ENCODE measurements at regions not wholly inside any gene's neighbourhood (a gene's known extent, or its start where the extent isn't known, plus 50 kb on each side); places are given as distances from the start of the nearest gene placed in this dataset.

- no peak overlapping the region for H4K5ac ChIP-seq (ENCODE audit: insufficient read length, low read depth, low read length)
- no peaks in the 10 kb centered on the region for H4K20me1 ChIP-seq (replicated peaks in 1 of 2; ENCODE audit: control insufficient read depth in 1 of 2, insufficient read depth in 2 of 2, low read length in 2 of 2)
- H4K91ac ChIP-seq (replicated peaks; ENCODE audit: insufficient read length, low read length) = no peak overlapping the region
- no peak overlapping the region for H2BK12ac ChIP-seq (ENCODE audit: low read depth, low read length)
- no peak overlapping the region for H3K23ac ChIP-seq (ENCODE audit: insufficient read length)
- H3K4me1 ChIP-seq (replicated peaks in 1 of 4; ENCODE audit: control insufficient read depth in 3 of 4, insufficient read depth in 4 of 4, low read length in 3 of 4) = no peaks in the 10 kb centered on the region
- no peak overlapping the region for H4K8ac ChIP-seq (ENCODE audit: extremely low read depth, insufficient read depth, low read length)
- no peak overlapping the region for H2AFZ ChIP-seq (ENCODE audit: low read length)
- H2BK5ac ChIP-seq (ENCODE audit: low read depth, low read length) = no peak overlapping the region
- DNase-seq (ENCODE audit: low read depth in 1 of 2, low spot score in 2 of 2) (no peak), FAIRE-seq (no peak)
- no peak overlapping the region for H2BK20ac ChIP-seq (ENCODE audit: low read length)
- no peaks in the 10 kb centered on the region for H3K79me1 ChIP-seq (ENCODE audit: low read depth, low read length)
- TF ChIP-seq SP1 (IDR thresholded peaks at IDR 0.05; ENCODE audit: low read depth, low read length) = no peak
- no peak for TF ChIP-seq RFX5 (IDR thresholded peaks at IDR 0.05; ENCODE audit: borderline replicate concordance, low read depth, low read length)
- TF ChIP-seq EP300 (IDR thresholded peaks at IDR 0.05; ENCODE audit: borderline replicate concordance in 1 of 2, low read depth in 2 of 2, low read length in 2 of 2) = no peak
- TF ChIP-seq BRCA1 (IDR thresholded peaks at IDR 0.05; ENCODE audit: low read depth, low read length) = no peak
- H2AK5ac ChIP-seq (ENCODE audit: low read depth, low read length) = no peak overlapping the region
- H3K36me3 ChIP-seq (ENCODE audit: control insufficient read depth in 2 of 4, insufficient read depth in 4 of 4, low read length in 3 of 4) = no peaks in the 10 kb centered on the region
- no peak overlapping the region for H3K9ac ChIP-seq (replicated peaks in 1 of 4; ENCODE audit: extremely low read depth in 1 of 4, low read depth in 3 of 4, low read length in 3 of 4)
- H3K56ac ChIP-seq (replicated peaks; ENCODE audit: insufficient read length, low read depth, low read length) = no peak overlapping the region
- ChIA-PET CTCF (ENCODE audit: partially characterized antibody) (no interaction called here), POLR2A (ENCODE audit: partially characterized antibody) (no interaction called here)
- no peak overlapping the region for H3K27ac ChIP-seq (ENCODE audit: low read depth, low read length)
- H3K14ac ChIP-seq (ENCODE audit: insufficient read length) = no peak overlapping the region
- H3K18ac ChIP-seq (ENCODE audit: extremely low read depth, low read length) = no peak overlapping the region
- H3K23me2 ChIP-seq (ENCODE audit: low read depth, low read length) = no peaks in the 10 kb centered on the region
- H3K4me3 ChIP-seq (ENCODE audit: extremely low read depth in 1 of 4, insufficient read depth in 2 of 4, low read depth in 3 of 4, low read length in 4 of 4) = no peak overlapping the region
- peaks cover 0 to 2% of the 10 kb centered on the region in 2 experiments; a peak in 1 of 4 replicates for H3K9me3 ChIP-seq (ENCODE audit: insufficient read depth in 2 of 2, low read depth in 1 of 2, low read length in 1 of 2)
- H3K27me3 ChIP-seq (replicated peaks in 1 of 4; ENCODE audit: control insufficient read depth in 3 of 4, extremely low read depth in 1 of 4, insufficient read depth in 3 of 4, low read length in 3 of 4) = no peaks in the 10 kb centered on the region
- H3K79me2 ChIP-seq (ENCODE audit: control insufficient read depth in 1 of 2, insufficient read depth in 2 of 2, low read length in 2 of 2) = no peaks in the 10 kb centered on the region
- no peak overlapping the region for H2BK15ac ChIP-seq (ENCODE audit: low read length)
- H3K4me2 ChIP-seq (ENCODE audit: insufficient read depth in 1 of 2, low read depth in 2 of 2, low read length in 2 of 2) = no peak overlapping the region
- H2BK120ac ChIP-seq (replicated peaks; ENCODE audit: low read depth, low read length) = no peak overlapping the region
- no peak overlapping the region for H3K4ac ChIP-seq (replicated peaks; ENCODE audit: insufficient read length, low read depth, low read length)
Observed at GRCh38 chr6:97621111-97621510, 338.1 kb upstream of the MMS22L start.
